B cell (primary cell): ENCODE measurements at regions not wholly inside any gene's neighbourhood (a gene's known extent, or its start where the extent isn't known, plus 50 kb on each side); places are given as distances from the start of the nearest gene placed in this dataset.

Experiments used
- EZH2 ChIP-seq: IDR thresholded peaks from 2 replicates; pipeline ENCODE4 v1.6.1; 2012; ENCODE audit warnings: borderline replicate concordance, low read depth, mild to moderate bottlenecking, moderate library complexity, low read length; ENCODE audit not compliant: insufficient read depth, poor library complexity, severe bottlenecking
- TF ChIP-seq, protein P1 (sequence below): fragments of 200-600 bp; IDR thresholded peaks from one replicate; pipeline ENCODE4 v1.8.0; 2022; ENCODE audit warnings: antibody characterized with exemption, mild to moderate bottlenecking

GRCh38 chr3:113157408-113158030 is 53.8 kb upstream of the BOC start:
- TF ChIP-seq, protein P1, sequence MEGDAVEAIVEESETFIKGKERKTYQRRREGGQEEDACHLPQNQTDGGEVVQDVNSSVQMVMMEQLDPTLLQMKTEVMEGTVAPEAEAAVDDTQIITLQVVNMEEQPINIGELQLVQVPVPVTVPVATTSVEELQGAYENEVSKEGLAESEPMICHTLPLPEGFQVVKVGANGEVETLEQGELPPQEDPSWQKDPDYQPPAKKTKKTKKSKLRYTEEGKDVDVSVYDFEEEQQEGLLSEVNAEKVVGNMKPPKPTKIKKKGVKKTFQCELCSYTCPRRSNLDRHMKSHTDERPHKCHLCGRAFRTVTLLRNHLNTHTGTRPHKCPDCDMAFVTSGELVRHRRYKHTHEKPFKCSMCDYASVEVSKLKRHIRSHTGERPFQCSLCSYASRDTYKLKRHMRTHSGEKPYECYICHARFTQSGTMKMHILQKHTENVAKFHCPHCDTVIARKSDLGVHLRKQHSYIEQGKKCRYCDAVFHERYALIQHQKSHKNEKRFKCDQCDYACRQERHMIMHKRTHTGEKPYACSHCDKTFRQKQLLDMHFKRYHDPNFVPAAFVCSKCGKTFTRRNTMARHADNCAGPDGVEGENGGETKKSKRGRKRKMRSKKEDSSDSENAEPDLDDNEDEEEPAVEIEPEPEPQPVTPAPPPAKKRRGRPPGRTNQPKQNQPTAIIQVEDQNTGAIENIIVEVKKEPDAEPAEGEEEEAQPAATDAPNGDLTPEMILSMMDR = no peak
- TF ChIP-seq EZH2 = no peak
